H1 (cell line): ENCODE measurements at regions not wholly inside any gene's neighbourhood (a gene's known extent, or its start where the extent isn't known, plus 50 kb on each side); places are given as distances from the start of the nearest gene placed in this dataset.

ENCODE experiments used
- CBX5 ChIP-seq: fragments of 300-800, 300-1000 bp; sonication (generic); IDR thresholded peaks from 2 replicates; pipeline ENCODE4 v1.7.1; 2016; ENCODE audit warnings: antibody characterized with exemption, low read length, low read depth
- YY1 ChIP-seq: IDR thresholded peaks from 2 replicates; pipeline ENCODE4 v1.6.1; 2011; ENCODE audit warnings: low read depth, mild to moderate bottlenecking, low read length

DNA sequence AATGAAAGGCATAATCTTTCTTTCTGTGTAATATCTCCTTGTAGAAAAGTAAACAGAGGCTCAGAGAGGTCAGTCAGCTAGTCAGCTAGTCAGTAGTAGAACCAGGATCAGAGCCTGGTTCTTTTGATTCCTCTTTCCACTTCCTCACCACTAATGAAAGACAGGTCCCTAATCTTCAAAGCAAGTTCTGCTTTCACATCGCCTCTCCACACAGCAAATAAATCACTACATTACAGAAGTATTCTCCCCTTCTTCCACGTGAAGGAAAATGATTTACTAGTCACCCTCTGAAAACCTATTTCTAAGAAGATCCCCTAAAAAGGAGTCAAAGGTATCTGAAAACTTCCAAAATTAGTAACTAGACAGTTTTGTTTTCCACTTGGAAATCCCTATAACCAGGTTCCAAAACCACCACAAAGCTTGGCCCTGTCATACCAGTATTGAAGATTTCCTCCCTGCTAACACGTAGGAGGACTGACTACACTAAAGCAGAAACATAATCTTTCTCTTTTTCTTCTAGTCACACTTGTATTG, 140.5 kb upstream of the TARS1 start (continued):
- TF ChIP-seq CBX5 (no peak), YY1 (no peak)
